ENCODE measurements at regions not wholly inside any gene's neighbourhood (a gene's known extent, or its start where the extent isn't known, plus 50 kb on each side); places are given as distances from the start of the nearest gene placed in this dataset.

- Histone ChIP-seq H3K4me3 (ENCODE audit: low read depth, low read length) (no peak overlapping the region), H3K36me3 (ENCODE audit: control insufficient read depth, insufficient read depth, low read length) (no peaks in the 10 kb centered on the region), H3K27me3 (ENCODE audit: control insufficient read depth, insufficient read depth, low read length) (no peaks in the 10 kb centered on the region), H3K9me3 (ENCODE audit: control insufficient read depth in 2 of 2, low read length in 2 of 2) (no peaks in the 10 kb centered on the region), H3K4me1 (ENCODE audit: control insufficient read depth, insufficient read depth, low read length, poor library complexity, severe bottlenecking) (no peaks in the 10 kb centered on the region), H3K27ac (ENCODE audit: insufficient read depth, low read length, poor library complexity, severe bottlenecking) (no peak overlapping the region)
- H3K9me3 Mint-ChIP-seq = peaks cover 0 to 9% (median 2%) of the 10 kb centered on the region in 7 donors
- ATAC-seq (ENCODE audit: low read depth in 2 of 2) = no peak
- no peak overlapping the region for H3K4me3 Mint-ChIP-seq
- no peaks in the 10 kb centered on the region for H3K36me3 Mint-ChIP-seq
- H3K27ac Mint-ChIP-seq = no peak overlapping the region
- H3K4me1 Mint-ChIP-seq = peaks cover 0 to 4% (median 0%) of the 10 kb centered on the region in 4 donors
- no peak for DNase-seq
- H3K27me3 Mint-ChIP-seq = no peaks in the 10 kb centered on the region
These were observed 1072.8 kb upstream of the TMEM132C start for GRCh38 chr12:127194176-127194575.

- H3K27me3 ChIP-seq (ENCODE audit: control insufficient read depth, insufficient read depth, low read length) = no peaks in the 10 kb centered on the region
- no peak overlapping the region for H3K4me3 ChIP-seq (ENCODE audit: low read depth, low read length)
- H3K27ac Mint-ChIP-seq = no peak overlapping the region
- no peak for DNase-seq
- H3K9me3 ChIP-seq (ENCODE audit: control insufficient read depth in 2 of 2, low read length in 2 of 2) = no peaks in the 10 kb centered on the region
- H3K4me3 Mint-ChIP-seq = no peak overlapping the region
- H3K4me1 ChIP-seq (ENCODE audit: control insufficient read depth, insufficient read depth, low read length, poor library complexity, severe bottlenecking) = no peaks in the 10 kb centered on the region
- peaks cover 6% of the 10 kb centered on the region for H3K27me3 Mint-ChIP-seq
- no peaks in the 10 kb centered on the region for H3K36me3 Mint-ChIP-seq
- ATAC-seq (ENCODE audit: low read depth in 2 of 2) = no peak
- no peak overlapping the region for H3K27ac ChIP-seq (ENCODE audit: insufficient read depth, low read length, poor library complexity, severe bottlenecking)
- no peaks in the 10 kb centered on the region for H3K36me3 ChIP-seq (ENCODE audit: control insufficient read depth, insufficient read depth, low read length)
- no peaks in the 10 kb centered on the region for H3K4me1 Mint-ChIP-seq
- H3K9me3 Mint-ChIP-seq = peaks cover 0 to 8% (median 0%) of the 10 kb centered on the region in 7 donors
These were observed 1061.0 kb upstream of the TMEM132C start for GRCh38 chr12:127205781-127206555.

- DNase-seq = no peak
- Mint-ChIP-seq H3K27me3 (no peaks in the 10 kb centered on the region), H3K4me3 (no peak overlapping the region), H3K27ac (no peak overlapping the region), H3K36me3 (no peaks in the 10 kb centered on the region), H3K9me3 (peaks cover 0 to 6% (median 0%) of the 10 kb centered on the region in 7 donors), H3K4me1 (no peaks in the 10 kb centered on the region)
- no peak for ATAC-seq (ENCODE audit: low read depth in 2 of 2)
- peaks cover 0 to 1% of the 10 kb centered on the region in 2 experiments for H3K9me3 ChIP-seq (ENCODE audit: control insufficient read depth in 2 of 2, low read length in 2 of 2)
- no peaks in the 10 kb centered on the region for H3K27me3 ChIP-seq (ENCODE audit: control insufficient read depth, insufficient read depth, low read length)
- no peak overlapping the region for H3K27ac ChIP-seq (ENCODE audit: insufficient read depth, low read length, poor library complexity, severe bottlenecking)
- no peaks in the 10 kb centered on the region for H3K36me3 ChIP-seq (ENCODE audit: control insufficient read depth, insufficient read depth, low read length)
- no peak overlapping the region for H3K4me3 ChIP-seq (ENCODE audit: low read depth, low read length)
- H3K4me1 ChIP-seq (ENCODE audit: control insufficient read depth, insufficient read depth, low read length, poor library complexity, severe bottlenecking) = no peaks in the 10 kb centered on the region
These were observed 1057.7 kb upstream of the TMEM132C start for GRCh38 chr12:127209318-127209717.

- H3K27me3 Mint-ChIP-seq = no peaks in the 10 kb centered on the region
- peaks cover 0 to 3% (median 1%) of the 10 kb centered on the region in 7 donors for H3K9me3 Mint-ChIP-seq
- no peaks in the 10 kb centered on the region for H3K27me3 ChIP-seq (ENCODE audit: control insufficient read depth, insufficient read depth, low read length)
- H3K4me1 Mint-ChIP-seq = no peaks in the 10 kb centered on the region
- H3K4me3 ChIP-seq (ENCODE audit: low read depth, low read length) = no peak overlapping the region
- H3K4me1 ChIP-seq (ENCODE audit: control insufficient read depth, insufficient read depth, low read length, poor library complexity, severe bottlenecking) = no peaks in the 10 kb centered on the region
- DNase-seq = no peak
- no peaks in the 10 kb centered on the region for H3K36me3 Mint-ChIP-seq
- no peak overlapping the region for H3K27ac Mint-ChIP-seq
- no peak overlapping the region for H3K27ac ChIP-seq (ENCODE audit: insufficient read depth, low read length, poor library complexity, severe bottlenecking)
- no peak overlapping the region for H3K4me3 Mint-ChIP-seq
- H3K9me3 ChIP-seq (ENCODE audit: control insufficient read depth in 2 of 2, low read length in 2 of 2) = peaks cover 0 to 1% of the 10 kb centered on the region in 2 experiments
- ATAC-seq (ENCODE audit: low read depth in 2 of 2) = no peak
- H3K36me3 ChIP-seq (ENCODE audit: control insufficient read depth, insufficient read depth, low read length) = no peaks in the 10 kb centered on the region
These were observed 1052.8 kb upstream of the TMEM132C start for GRCh38 chr12:127214186-127214585.

GRCh38 chr12:127223011-127223410 is 1044.0 kb upstream of the TMEM132C start:
- ATAC-seq (ENCODE audit: low read depth in 2 of 2) (no peak), DNase-seq (no peak)
- Histone ChIP-seq H3K4me1 (ENCODE audit: control insufficient read depth, insufficient read depth, low read length, poor library complexity, severe bottlenecking) (no peaks in the 10 kb centered on the region), H3K4me3 (ENCODE audit: low read depth, low read length) (no peak overlapping the region), H3K27me3 (ENCODE audit: control insufficient read depth, insufficient read depth, low read length) (no peaks in the 10 kb centered on the region), H3K9me3 (ENCODE audit: control insufficient read depth in 2 of 2, low read length in 2 of 2) (no peaks in the 10 kb centered on the region), H3K27ac (ENCODE audit: insufficient read depth, low read length, poor library complexity, severe bottlenecking) (no peak overlapping the region), H3K36me3 (ENCODE audit: control insufficient read depth, insufficient read depth, low read length) (no peaks in the 10 kb centered on the region)
- Mint-ChIP-seq H3K4me1 (no peaks in the 10 kb centered on the region), H3K27ac (no peak overlapping the region), H3K9me3 (peaks cover 0 to 16% (median 1%) of the 10 kb centered on the region in 7 donors), H3K27me3 (no peaks in the 10 kb centered on the region), H3K36me3 (no peaks in the 10 kb centered on the region), H3K4me3 (no peak overlapping the region)

- no peak for ATAC-seq (ENCODE audit: low read depth in 2 of 2)
- no peaks in the 10 kb centered on the region for H3K4me1 Mint-ChIP-seq
- H3K9me3 Mint-ChIP-seq = peaks cover 0 to 16% (median 1%) of the 10 kb centered on the region in 7 donors
- H3K27ac Mint-ChIP-seq = no peak overlapping the region
- Histone ChIP-seq H3K36me3 (ENCODE audit: control insufficient read depth, insufficient read depth, low read length) (no peaks in the 10 kb centered on the region), H3K4me1 (ENCODE audit: control insufficient read depth, insufficient read depth, low read length, poor library complexity, severe bottlenecking) (no peaks in the 10 kb centered on the region), H3K27ac (ENCODE audit: insufficient read depth, low read length, poor library complexity, severe bottlenecking) (no peak overlapping the region), H3K27me3 (ENCODE audit: control insufficient read depth, insufficient read depth, low read length) (no peaks in the 10 kb centered on the region), H3K9me3 (ENCODE audit: control insufficient read depth in 2 of 2, low read length in 2 of 2) (no peaks in the 10 kb centered on the region), H3K4me3 (ENCODE audit: low read depth, low read length) (no peak overlapping the region)
- H3K27me3 Mint-ChIP-seq = no peaks in the 10 kb centered on the region
- H3K36me3 Mint-ChIP-seq = no peaks in the 10 kb centered on the region
- no peak overlapping the region for H3K4me3 Mint-ChIP-seq
- DNase-seq = no peak
These were observed 1043.2 kb upstream of the TMEM132C start for GRCh38 chr12:127223731-127224130.

GRCh38 chr12:127230843-127231260 is 1036.1 kb upstream of the TMEM132C start:
- no peak overlapping the region for H3K27ac ChIP-seq (ENCODE audit: insufficient read depth, low read length, poor library complexity, severe bottlenecking)
- no peaks in the 10 kb centered on the region for H3K4me1 ChIP-seq (ENCODE audit: control insufficient read depth, insufficient read depth, low read length, poor library complexity, severe bottlenecking)
- Mint-ChIP-seq H3K36me3 (no peaks in the 10 kb centered on the region), H3K9me3 (peaks cover 0 to 6% (median 1%) of the 10 kb centered on the region in 7 donors), H3K4me1 (no peaks in the 10 kb centered on the region), H3K4me3 (no peak overlapping the region), H3K27me3 (no peaks in the 10 kb centered on the region), H3K27ac (no peak overlapping the region)
- ATAC-seq (ENCODE audit: low read depth in 2 of 2) = no peak
- H3K36me3 ChIP-seq (ENCODE audit: control insufficient read depth, insufficient read depth, low read length) = no peaks in the 10 kb centered on the region
- no peaks in the 10 kb centered on the region for H3K9me3 ChIP-seq (ENCODE audit: control insufficient read depth in 2 of 2, low read length in 2 of 2)
- H3K4me3 ChIP-seq (ENCODE audit: low read depth, low read length) = no peak overlapping the region
- DNase-seq = no peak
- H3K27me3 ChIP-seq (ENCODE audit: control insufficient read depth, insufficient read depth, low read length) = no peaks in the 10 kb centered on the region

GRCh38 chr12:127231371-127231770 is 1035.6 kb upstream of the TMEM132C start:
- no peak overlapping the region for H3K4me3 ChIP-seq (ENCODE audit: low read depth, low read length)
- Mint-ChIP-seq H3K27ac (no peak overlapping the region), H3K4me3 (no peak overlapping the region), H3K36me3 (no peaks in the 10 kb centered on the region), H3K9me3 (peaks cover 0 to 6% (median 1%) of the 10 kb centered on the region in 7 donors), H3K4me1 (no peaks in the 10 kb centered on the region), H3K27me3 (no peaks in the 10 kb centered on the region)
- H3K9me3 ChIP-seq (ENCODE audit: control insufficient read depth in 2 of 2, low read length in 2 of 2) = no peaks in the 10 kb centered on the region
- DNase-seq = no peak
- H3K4me1 ChIP-seq (ENCODE audit: control insufficient read depth, insufficient read depth, low read length, poor library complexity, severe bottlenecking) = no peaks in the 10 kb centered on the region
- H3K27ac ChIP-seq (ENCODE audit: insufficient read depth, low read length, poor library complexity, severe bottlenecking) = no peak overlapping the region
- ATAC-seq (ENCODE audit: low read depth in 2 of 2) = no peak
- H3K27me3 ChIP-seq (ENCODE audit: control insufficient read depth, insufficient read depth, low read length) = no peaks in the 10 kb centered on the region
- H3K36me3 ChIP-seq (ENCODE audit: control insufficient read depth, insufficient read depth, low read length) = no peaks in the 10 kb centered on the region
